Heart left ventricle (tissue), 13 donors: ENCODE measurements at regions not wholly inside any gene's neighbourhood (a gene's known extent, or its start where the extent isn't known, plus 50 kb on each side); places are given as distances from the start of the nearest gene placed in this dataset.

Experiments used
- POLR2A ChIP-seq, 2 donors: fragments of 450-650 bp; IDR thresholded peaks; one replicate each; pipeline ENCODE4 v1.6.1; 2017; ENCODE audit warnings: antibody characterized with exemption in 2 of 2, mild to moderate bottlenecking in 2 of 2, moderate library complexity in 2 of 2
- TF ChIP-seq, protein P1 (sequence below), 12 donors: fragments of 200-600 bp; sonication (generic) in 4 of 12; IDR thresholded peaks; one replicate each; pipeline versions ENCODE4 v1.5.0 to v1.8.0; 2018 to 2022; ENCODE audit warnings: antibody characterized with exemption in 12 of 12, mild to moderate bottlenecking in 5 of 12
- donor health status: ischemic (EF 13 %, LVEDD 7.1; RV severe dilation, severe dysfunction).
- donor health status: DM: no; HTN: yes; CAD: no.
- donor health status: DM: no; HTN: no; CAD: no.
- donor health status: ischemic (EF 25% LVEDD 6.9; RV normal size, moderate dysfunction).
- donor health status: ischemic (EF 25% LVEDD 5.7; RV mildly dilated, moderate dysfunction).
- donor health status: ischemic (EF 35%, LVEDD 5.7; RV mildly dilated, moderate dysfunction).
- donor health status: nonischemic (EF 11% LVEDD 7.7; RV severe dilation, severe dysfunction).
- donor health status: DM: yes; HTN: yes; CAD: no.
- donor health status: PGD.
- donor health status: ischemic (EF 29% LVEDD 5.4; RV normal size, mild dysfunction).
- donor health status: nonischemic (EF 23%, LVEDD 6.1; RV moderate dilation, normal function).

- TF ChIP-seq, protein P1, sequence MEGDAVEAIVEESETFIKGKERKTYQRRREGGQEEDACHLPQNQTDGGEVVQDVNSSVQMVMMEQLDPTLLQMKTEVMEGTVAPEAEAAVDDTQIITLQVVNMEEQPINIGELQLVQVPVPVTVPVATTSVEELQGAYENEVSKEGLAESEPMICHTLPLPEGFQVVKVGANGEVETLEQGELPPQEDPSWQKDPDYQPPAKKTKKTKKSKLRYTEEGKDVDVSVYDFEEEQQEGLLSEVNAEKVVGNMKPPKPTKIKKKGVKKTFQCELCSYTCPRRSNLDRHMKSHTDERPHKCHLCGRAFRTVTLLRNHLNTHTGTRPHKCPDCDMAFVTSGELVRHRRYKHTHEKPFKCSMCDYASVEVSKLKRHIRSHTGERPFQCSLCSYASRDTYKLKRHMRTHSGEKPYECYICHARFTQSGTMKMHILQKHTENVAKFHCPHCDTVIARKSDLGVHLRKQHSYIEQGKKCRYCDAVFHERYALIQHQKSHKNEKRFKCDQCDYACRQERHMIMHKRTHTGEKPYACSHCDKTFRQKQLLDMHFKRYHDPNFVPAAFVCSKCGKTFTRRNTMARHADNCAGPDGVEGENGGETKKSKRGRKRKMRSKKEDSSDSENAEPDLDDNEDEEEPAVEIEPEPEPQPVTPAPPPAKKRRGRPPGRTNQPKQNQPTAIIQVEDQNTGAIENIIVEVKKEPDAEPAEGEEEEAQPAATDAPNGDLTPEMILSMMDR (IDR thresholded peaks at IDR 0.05) = no peak
- no peak for TF ChIP-seq POLR2A (IDR thresholded peaks at IDR 0.05)
Measured at GRCh38 chr4:136558940-136559494, 973.3 kb downstream of the PCDH18 start.
